ENCODE measurements at regions not wholly inside any gene's neighbourhood (a gene's known extent, or its start where the extent isn't known, plus 50 kb on each side); places are given as distances from the start of the nearest gene placed in this dataset.

DNA sequence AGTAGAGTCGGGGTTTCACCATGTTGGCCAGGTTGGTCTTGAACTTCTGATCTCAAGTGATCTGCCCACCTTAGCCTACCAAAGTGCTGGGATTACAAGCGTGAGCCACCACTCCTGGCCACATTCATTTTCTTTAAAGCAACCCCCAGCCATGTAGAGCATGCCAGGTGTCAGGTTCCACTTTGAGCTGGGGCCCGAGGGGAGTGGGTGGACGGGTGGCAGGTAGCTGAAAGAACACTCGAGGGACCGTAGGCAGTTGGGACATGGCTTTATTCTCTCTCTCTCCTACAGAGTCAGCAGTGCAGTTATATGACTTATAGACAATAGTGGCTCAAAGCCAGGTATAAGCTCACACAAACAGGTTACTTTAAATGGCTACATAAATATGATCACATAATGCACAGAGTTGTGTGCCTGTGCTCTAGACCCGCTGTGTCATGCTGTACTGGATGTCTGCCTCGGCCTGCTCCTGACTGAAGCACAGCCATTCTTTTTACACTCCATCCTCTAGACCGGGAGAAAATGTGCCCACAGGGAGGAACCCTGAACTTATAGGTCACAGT lies 60.5 kb upstream of the FAM120A start:
- TF ChIP-seq, protein P1, sequence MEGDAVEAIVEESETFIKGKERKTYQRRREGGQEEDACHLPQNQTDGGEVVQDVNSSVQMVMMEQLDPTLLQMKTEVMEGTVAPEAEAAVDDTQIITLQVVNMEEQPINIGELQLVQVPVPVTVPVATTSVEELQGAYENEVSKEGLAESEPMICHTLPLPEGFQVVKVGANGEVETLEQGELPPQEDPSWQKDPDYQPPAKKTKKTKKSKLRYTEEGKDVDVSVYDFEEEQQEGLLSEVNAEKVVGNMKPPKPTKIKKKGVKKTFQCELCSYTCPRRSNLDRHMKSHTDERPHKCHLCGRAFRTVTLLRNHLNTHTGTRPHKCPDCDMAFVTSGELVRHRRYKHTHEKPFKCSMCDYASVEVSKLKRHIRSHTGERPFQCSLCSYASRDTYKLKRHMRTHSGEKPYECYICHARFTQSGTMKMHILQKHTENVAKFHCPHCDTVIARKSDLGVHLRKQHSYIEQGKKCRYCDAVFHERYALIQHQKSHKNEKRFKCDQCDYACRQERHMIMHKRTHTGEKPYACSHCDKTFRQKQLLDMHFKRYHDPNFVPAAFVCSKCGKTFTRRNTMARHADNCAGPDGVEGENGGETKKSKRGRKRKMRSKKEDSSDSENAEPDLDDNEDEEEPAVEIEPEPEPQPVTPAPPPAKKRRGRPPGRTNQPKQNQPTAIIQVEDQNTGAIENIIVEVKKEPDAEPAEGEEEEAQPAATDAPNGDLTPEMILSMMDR (IDR thresholded peaks at IDR 0.05; ENCODE audit: insufficient read depth, low read length, poor library complexity, severe bottlenecking) = no peak
- no peaks in the 10 kb centered on the region for H3K27me3 ChIP-seq (ENCODE audit: control insufficient read depth, insufficient read depth, low read length)
- DNase-seq (ENCODE audit: low read depth) = no peak
- no peaks in the 10 kb centered on the region for H3K36me3 ChIP-seq (ENCODE audit: control insufficient read depth, insufficient read depth, low read length)
- H3K4me3 ChIP-seq (ENCODE audit: low read depth, low read length) = no peak overlapping the region

DNA sequence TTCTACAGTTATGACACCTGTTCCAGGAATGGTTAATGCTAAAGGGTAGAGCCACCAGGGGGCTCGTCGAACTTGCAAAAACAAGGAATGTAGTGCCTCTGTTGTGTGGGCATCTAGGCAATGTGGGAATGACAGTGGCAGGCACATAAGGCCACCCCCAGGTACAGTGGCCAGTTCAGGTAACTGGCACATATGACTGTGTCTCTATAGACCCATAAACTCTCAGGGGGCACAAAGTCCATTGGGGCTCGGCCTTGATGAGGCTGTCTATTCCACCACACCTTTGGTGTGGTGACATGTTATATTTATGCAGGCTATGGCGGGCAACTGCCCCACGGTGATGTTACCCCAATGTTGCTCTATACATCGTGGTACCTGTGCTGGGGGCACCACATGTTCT lies 59.6 kb upstream of the FAM120A start:
- Histone ChIP-seq H3K4me3 (ENCODE audit: low read depth, low read length) (no peak overlapping the region), H3K27me3 (ENCODE audit: control insufficient read depth, insufficient read depth, low read length) (no peaks in the 10 kb centered on the region), H3K36me3 (ENCODE audit: control insufficient read depth, insufficient read depth, low read length) (no peaks in the 10 kb centered on the region)
- TF ChIP-seq, protein P1 (IDR thresholded peaks at IDR 0.05; ENCODE audit: insufficient read depth, low read length, poor library complexity, severe bottlenecking) = no peak
- no peak for DNase-seq (ENCODE audit: low read depth)

DNA sequence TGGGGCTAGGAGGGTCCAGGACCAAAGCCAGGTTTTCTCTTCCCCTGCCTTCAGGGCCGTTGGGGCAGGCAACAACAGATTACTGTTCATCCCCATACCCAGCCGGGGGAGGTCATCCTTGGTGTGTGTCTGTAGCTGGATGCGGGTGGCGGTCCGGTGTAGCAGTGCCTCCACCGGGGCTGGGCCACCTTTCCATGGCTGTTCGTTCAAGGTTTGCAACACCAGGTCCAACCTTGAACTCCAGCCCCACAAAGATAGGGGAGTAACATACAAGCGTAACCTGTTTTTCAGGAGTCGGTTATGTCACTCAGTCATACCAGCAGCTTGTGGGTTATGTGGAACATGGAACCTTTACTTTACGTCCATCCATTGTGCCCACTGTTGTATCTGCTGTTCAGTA lies 58.5 kb upstream of the FAM120A start:
- TF ChIP-seq, protein P1 (IDR thresholded peaks at IDR 0.05; ENCODE audit: insufficient read depth, low read length, poor library complexity, severe bottlenecking) = no peak
- Histone ChIP-seq H3K27me3 (ENCODE audit: control insufficient read depth, insufficient read depth, low read length) (no peaks in the 10 kb centered on the region), H3K4me3 (ENCODE audit: low read depth, low read length) (no peak overlapping the region), H3K36me3 (ENCODE audit: control insufficient read depth, insufficient read depth, low read length) (no peaks in the 10 kb centered on the region)
- DNase-seq (ENCODE audit: low read depth) = no peak

Measured in kidney epithelial cell (primary cell).